BLaER1 treated with 17β-estradiol and CSF1 and Interleukin-3, amounts not matched to agents 10 nM and 100 nM (cell line): ENCODE measurements at regions not wholly inside any gene's neighbourhood (a gene's known extent, or its start where the extent isn't known, plus 50 kb on each side); places are given as distances from the start of the nearest gene placed in this dataset.
A peak's percentile ranks its signal among the peaks of the same experiment; 100 is the strongest.

Experiments
- H3K27ac ChIP-seq, 11 experiments: shearing (Covaris generic); formaldehyde crosslinking; 2 replicates each; pipeline ENCODE4 v1.8.1; 2022
- H3K27me3 ChIP-seq, 11 experiments: shearing (Covaris generic); formaldehyde crosslinking; 2 replicates each; pipeline ENCODE4 v1.8.1; 2022
- H3K36me3 ChIP-seq, 11 experiments: shearing (Covaris generic); formaldehyde crosslinking; 2 replicates each; pipeline ENCODE4 v1.8.1; 2022
- H3K4me1 ChIP-seq, 10 experiments: shearing (Covaris generic); formaldehyde crosslinking; 2 replicates each; pipeline ENCODE4 v1.8.1; 2022
- H3K4me2 ChIP-seq, 11 experiments: shearing (Covaris generic); formaldehyde crosslinking; 2 replicates each; pipeline ENCODE4 v1.8.1; 2022
- H3K4me3 ChIP-seq, 10 experiments: shearing (Covaris generic); formaldehyde crosslinking; 2 replicates each; pipeline ENCODE4 v1.8.1; 2022
- H3K9ac ChIP-seq, 11 experiments: shearing (Covaris generic); formaldehyde crosslinking; 2 replicates each; pipeline ENCODE4 v1.8.1; 2022
- H3K9me3 ChIP-seq, 11 experiments: shearing (Covaris generic); formaldehyde crosslinking; replicated peaks in 1 of 11; 2 replicates each; pipeline ENCODE4 v1.8.1; 2022
- H4K20me1 ChIP-seq, 11 experiments: shearing (Covaris generic); formaldehyde crosslinking; 2 replicates each; pipeline ENCODE4 v1.8.1; 2022
- Cebpa-rat ChIP-seq, 11 experiments: shearing (Covaris generic); IDR thresholded peaks; 2 replicates each; pipeline ENCODE4 v1.8.1; 2022

DNA sequence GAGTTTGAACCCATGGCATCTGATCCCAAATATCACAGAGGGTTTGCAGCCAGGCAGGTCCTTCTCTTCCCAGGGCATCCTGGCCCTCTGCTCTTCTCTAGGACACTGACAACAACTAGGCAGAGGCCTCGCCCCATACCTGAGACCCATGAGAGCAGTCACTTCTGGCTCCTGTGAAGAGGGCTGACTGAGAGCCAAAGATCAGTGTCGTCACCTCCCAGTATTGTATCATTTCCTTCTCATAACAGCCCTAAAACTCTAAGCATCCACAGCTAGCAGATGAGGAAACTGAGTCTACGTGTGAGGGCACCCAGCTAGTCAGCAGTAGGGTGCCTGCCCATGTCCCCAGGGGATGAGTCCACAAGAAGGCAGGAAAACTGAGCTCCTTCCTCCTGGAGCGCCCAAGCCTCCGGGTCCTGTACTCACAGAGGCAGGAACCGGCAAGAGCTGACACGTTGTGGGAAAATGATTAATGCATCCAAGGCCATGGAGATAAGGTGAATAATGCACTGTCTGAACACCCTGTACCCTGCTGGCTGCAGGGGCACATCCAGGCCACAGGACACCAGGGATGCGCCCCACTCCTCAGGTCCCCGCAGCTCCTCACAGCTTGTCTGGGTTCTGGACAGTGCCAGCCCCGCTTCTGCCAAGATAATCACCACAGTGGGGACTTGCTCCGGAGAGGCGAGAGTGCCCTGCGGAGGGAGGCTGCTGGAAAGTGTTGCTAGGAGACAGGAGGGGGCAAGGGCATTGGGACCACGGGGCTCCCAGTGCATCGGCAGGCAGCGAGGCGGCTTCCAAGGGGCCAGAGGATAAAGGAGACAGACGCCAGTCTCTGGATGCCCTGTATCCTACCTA lies 340.0 kb downstream of the NPHP4 start:
- H3K27ac ChIP-seq = no peak overlapping the region
- peaks cover 5 to 16% (median 12%) of the 10 kb centered on the region in 11 experiments; a peak in 20 of 22 replicates for H3K9me3 ChIP-seq
- peaks cover 0 to 9% (median 0%) of the 10 kb centered on the region in 11 experiments; a peak in 6 of 22 replicates for H3K27me3 ChIP-seq
- peak overlapping the region in 8 of 11 experiments; percentile 6 to 54 (median 25); a peak in 12 of 22 replicates for H3K4me2 ChIP-seq
- peaks cover 0 to 49% (median 42%) of the 10 kb centered on the region in 10 experiments; a peak in 16 of 20 replicates for H3K4me1 ChIP-seq
- H3K4me3 ChIP-seq = no peak overlapping the region
- no peak overlapping the region for H3K9ac ChIP-seq
- no peak for TF ChIP-seq Cebpa-rat (IDR thresholded peaks at IDR 0.05)
- no peaks in the 10 kb centered on the region for H3K36me3 ChIP-seq
- no peaks in the 10 kb centered on the region; a peak in 1 of 22 replicates for H4K20me1 ChIP-seq

- Histone ChIP-seq H3K4me1 (peaks cover 0 to 57% (median 48%) of the 10 kb centered on the region in 10 experiments; a peak in 16 of 20 replicates), H3K27me3 (peaks cover 0 to 9% (median 0%) of the 10 kb centered on the region in 11 experiments; a peak in 6 of 22 replicates), H3K4me2 (peak overlapping the region in 8 of 11 experiments; percentile 6 to 54 (median 25); a peak in 7 of 22 replicates)
These were observed 340.8 kb downstream of the NPHP4 start for GRCh38 chr1:5651473-5651872.

DNA sequence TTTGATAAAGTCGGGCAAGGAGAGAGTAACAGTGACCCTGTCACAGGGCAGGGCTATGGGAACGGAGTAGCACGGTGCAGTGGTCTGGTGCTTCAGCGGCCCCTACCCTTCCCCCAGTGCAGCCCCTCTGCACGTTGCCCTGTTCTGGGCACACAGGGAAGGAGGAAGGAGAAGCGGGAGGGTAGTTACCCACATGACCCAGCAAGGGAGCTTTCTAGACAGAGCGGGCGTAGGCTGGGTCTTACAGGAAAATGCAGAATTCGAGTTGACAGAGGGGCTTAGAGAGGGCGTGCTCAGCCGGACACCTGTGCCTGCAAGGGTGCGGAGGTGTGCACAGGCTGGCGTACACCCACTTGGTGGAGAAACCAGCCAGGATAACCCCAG lies 341.2 kb downstream of the NPHP4 start:
- H3K4me2 ChIP-seq = peak overlapping the region in 1 of 11 experiments; percentile 31; a peak in 1 of 22 replicates
- no peak for TF ChIP-seq Cebpa-rat (IDR thresholded peaks at IDR 0.05)
- H3K36me3 ChIP-seq = no peaks in the 10 kb centered on the region; a peak in 1 of 22 replicates
- H3K4me3 ChIP-seq = no peak overlapping the region
- peaks cover 0 to 61% (median 50%) of the 10 kb centered on the region in 10 experiments; a peak in 16 of 20 replicates for H3K4me1 ChIP-seq
- H3K9me3 ChIP-seq = peaks cover 17 to 28% (median 24%) of the 10 kb centered on the region in 11 experiments
- H3K9ac ChIP-seq = no peak overlapping the region
- no peaks in the 10 kb centered on the region; a peak in 1 of 22 replicates for H4K20me1 ChIP-seq
- H3K27me3 ChIP-seq = peaks cover 0 to 9% (median 0%) of the 10 kb centered on the region in 11 experiments; a peak in 6 of 22 replicates
- no peak overlapping the region for H3K27ac ChIP-seq

More at GRCh38 chr1:5651473-5651872, 340.8 kb downstream of the NPHP4 start:
- Histone ChIP-seq H3K27ac (no peak overlapping the region), H3K9me3 (peaks cover 13 to 23% (median 20%) of the 10 kb centered on the region in 11 experiments), H3K36me3 (no peaks in the 10 kb centered on the region), H3K4me3 (no peak overlapping the region), H3K9ac (no peak overlapping the region), H4K20me1 (no peaks in the 10 kb centered on the region; a peak in 1 of 22 replicates)
- no peak for TF ChIP-seq Cebpa-rat (IDR thresholded peaks at IDR 0.05)

DNA sequence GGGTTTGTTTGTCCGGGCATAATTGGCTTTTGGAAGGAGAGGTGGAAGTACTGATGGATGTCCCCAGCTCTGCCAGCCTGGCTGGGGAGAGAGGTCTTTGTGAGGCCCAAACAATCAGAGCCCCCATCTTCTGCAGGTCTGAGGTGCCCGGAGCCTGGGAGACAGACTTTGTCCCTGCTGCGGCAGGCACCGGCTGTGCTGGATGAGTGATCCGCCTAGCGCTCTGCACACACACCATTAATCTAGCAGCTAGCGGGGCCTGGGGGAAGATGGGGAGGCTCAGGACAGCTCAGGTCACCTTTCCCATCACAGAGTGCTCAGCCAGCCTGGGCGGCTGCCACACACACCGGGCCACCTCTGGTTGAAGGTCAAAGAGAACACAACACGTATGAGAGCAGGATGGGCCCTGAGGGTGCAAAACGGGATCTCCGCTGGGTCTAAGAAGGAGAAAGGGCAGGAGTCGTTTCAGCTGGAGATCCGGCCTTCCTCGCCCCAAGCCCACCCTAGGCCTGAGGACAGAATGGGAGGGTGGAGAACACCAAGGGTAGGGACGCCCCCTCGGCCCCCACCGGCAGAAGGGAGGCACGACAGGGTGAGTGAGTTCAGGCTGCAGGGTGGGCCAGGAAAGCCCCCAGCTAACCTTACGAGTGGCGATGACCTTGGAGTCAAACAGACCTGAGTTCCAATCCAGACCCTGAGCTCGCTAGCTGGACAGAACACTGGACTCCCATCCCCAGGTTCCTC lies 341.8 kb downstream of the NPHP4 start:
- H3K27me3 ChIP-seq = peaks cover 0 to 9% (median 0%) of the 10 kb centered on the region in 11 experiments; a peak in 6 of 22 replicates

GRCh38 chr1:5649795-5650194 lies 342.4 kb downstream of the NPHP4 start:
- Histone ChIP-seq H3K9ac (no peak overlapping the region), H3K36me3 (peaks cover 0 to 4% (median 0%) of the 10 kb centered on the region in 11 experiments; a peak in 2 of 22 replicates), H3K4me3 (no peak overlapping the region), H3K4me2 (peak overlapping the region in 5 of 11 experiments; percentile 42 to 63 (median 53); a peak in 4 of 22 replicates), H3K9me3 (peaks cover 29 to 40% (median 34%) of the 10 kb centered on the region in 11 experiments), H3K27ac (no peak overlapping the region), H3K4me1 (peaks cover 0 to 63% (median 52%) of the 10 kb centered on the region in 10 experiments; a peak in 16 of 20 replicates), H3K27me3 (peaks cover 0 to 9% (median 0%) of the 10 kb centered on the region in 11 experiments; a peak in 6 of 22 replicates), H4K20me1 (no peaks in the 10 kb centered on the region; a peak in 1 of 22 replicates)
- TF ChIP-seq Cebpa-rat (IDR thresholded peaks at IDR 0.05) = no peak

More for the DNA sequence above, 341.8 kb downstream of the NPHP4 start:
- TF ChIP-seq Cebpa-rat (IDR thresholded peaks at IDR 0.05) = no peak
- peaks cover 23 to 34% (median 30%) of the 10 kb centered on the region in 11 experiments for H3K9me3 ChIP-seq
- peaks cover 0 to 61% (median 50%) of the 10 kb centered on the region in 10 experiments; a peak in 16 of 20 replicates for H3K4me1 ChIP-seq
- H3K36me3 ChIP-seq = no peaks in the 10 kb centered on the region; a peak in 2 of 22 replicates
- H4K20me1 ChIP-seq = no peaks in the 10 kb centered on the region; a peak in 1 of 22 replicates
- no peak overlapping the region for H3K4me3 ChIP-seq
- H3K27ac ChIP-seq = no peak overlapping the region
- H3K4me2 ChIP-seq = no peak overlapping the region
- H3K9ac ChIP-seq = no peak overlapping the region

DNA sequence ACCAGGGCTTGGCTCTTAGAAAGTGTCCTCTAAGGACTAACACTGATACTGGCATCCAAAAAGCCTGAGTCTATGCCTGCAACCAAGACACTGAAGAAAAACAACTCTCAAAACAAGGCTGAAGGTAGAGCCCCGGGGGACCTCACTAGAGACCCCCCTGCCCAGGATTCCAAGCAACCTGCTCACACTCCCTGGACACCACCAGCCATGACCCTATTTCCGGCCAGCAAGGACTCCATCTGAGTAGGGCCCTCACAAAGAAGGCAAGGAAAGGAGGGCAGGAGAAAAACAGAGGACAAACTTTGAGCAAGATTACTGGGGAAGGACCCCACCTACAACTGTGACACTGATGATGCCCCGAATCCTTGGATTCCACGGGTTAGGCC lies 343.1 kb downstream of the NPHP4 start:
- TF ChIP-seq Cebpa-rat (IDR thresholded peaks at IDR 0.05) = no peak
- Histone ChIP-seq H3K9ac (no peak overlapping the region), H3K27me3 (peaks cover 0 to 9% (median 0%) of the 10 kb centered on the region in 11 experiments; a peak in 6 of 22 replicates), H3K27ac (0 out of 22 replicates have a peak overlapping the region, but pooled peaks of 1 of the 11 experiments have one; percentile 7), H3K36me3 (peaks cover 0 to 4% (median 0%) of the 10 kb centered on the region in 11 experiments; a peak in 2 of 22 replicates), H3K4me2 (peak overlapping the region in 8 of 11 experiments; percentile 21 to 63 (median 54); a peak in 14 of 22 replicates), H4K20me1 (no peaks in the 10 kb centered on the region; a peak in 1 of 22 replicates), H3K9me3 (peaks cover 33 to 47% (median 39%) of the 10 kb centered on the region in 11 experiments), H3K4me1 (peaks cover 0 to 70% (median 57%) of the 10 kb centered on the region in 10 experiments; a peak in 16 of 20 replicates), H3K4me3 (no peak overlapping the region)

GRCh38 chr1:5648410-5649165 lies 343.6 kb downstream of the NPHP4 start:
- Histone ChIP-seq H3K4me3 (no peak overlapping the region), H3K27me3 (peaks cover 0 to 9% (median 0%) of the 10 kb centered on the region in 11 experiments; a peak in 6 of 22 replicates), H3K9me3 (peaks cover 33 to 47% (median 39%) of the 10 kb centered on the region in 11 experiments), H4K20me1 (no peaks in the 10 kb centered on the region; a peak in 1 of 22 replicates), H3K36me3 (peaks cover 0 to 4% (median 0%) of the 10 kb centered on the region in 11 experiments; a peak in 2 of 22 replicates), H3K4me1 (peaks cover 3 to 75% (median 63%) of the 10 kb centered on the region in 10 experiments; a peak in 18 of 20 replicates), H3K9ac (no peak overlapping the region), H3K27ac (peak overlapping the region in 5 of 11 experiments; percentile 10 to 50 (median 42); a peak in 4 of 22 replicates), H3K4me2 (peak overlapping the region in 9 of 11 experiments; percentile 21 to 63 (median 53); a peak in 17 of 22 replicates)
- TF ChIP-seq Cebpa-rat (IDR thresholded peaks at IDR 0.05) = no peak
